Osteocyte (in vitro differentiated cells): ENCODE measurements at regions not wholly inside any gene's neighbourhood (a gene's known extent, or its start where the extent isn't known, plus 50 kb on each side); places are given as distances from the start of the nearest gene placed in this dataset.
A peak's percentile ranks its signal among the peaks of the same experiment; 100 is the strongest.

Experiments used
- DNase-seq: peaks from one replicate; pipeline ENCODE4 v3.0.0; 2021; ENCODE audit warnings: mixed read lengths; ENCODE audit not compliant: unreplicated experiment; ENCODE audit errors: extremely low spot score
- H3K27ac Mint-ChIP-seq: one replicate; pipeline ENCODE4 v1.8.0; 2021; ENCODE audit warnings: mild to moderate bottlenecking, mixed read lengths; ENCODE audit not compliant: unreplicated experiment
- H3K27me3 Mint-ChIP-seq: one replicate; pipeline ENCODE4 v1.8.0; 2021; ENCODE audit warnings: mixed read lengths; ENCODE audit not compliant: unreplicated experiment
- H3K36me3 Mint-ChIP-seq: one replicate; pipeline ENCODE4 v1.8.0; 2021; ENCODE audit warnings: mixed read lengths; ENCODE audit not compliant: unreplicated experiment
- H3K4me1 Mint-ChIP-seq: one replicate; pipeline ENCODE4 v1.8.0; 2021; ENCODE audit warnings: mixed read lengths; ENCODE audit not compliant: unreplicated experiment
- H3K4me3 Mint-ChIP-seq: one replicate; pipeline ENCODE4 v1.8.0; 2021; ENCODE audit warnings: mild to moderate bottlenecking, moderate library complexity, mixed read lengths; ENCODE audit not compliant: unreplicated experiment
- H3K9me3 Mint-ChIP-seq: one replicate; pipeline ENCODE4 v1.8.0; 2021; ENCODE audit warnings: mixed read lengths; ENCODE audit not compliant: unreplicated experiment
- CTCF ChIP-seq: fragments of 200-600 bp; sonication (generic); IDR thresholded peaks from 2 replicates; pipeline ENCODE4 v1.5.0; 2021; ENCODE audit warnings: antibody characterized with exemption, mild to moderate bottlenecking, moderate library complexity

- no peak for DNase-seq
- Mint-ChIP-seq H3K4me1 (no peaks in the 10 kb centered on the region), H3K27ac (no peak overlapping the region), H3K27me3 (peaks cover 26% of the 10 kb centered on the region), H3K4me3 (no peak overlapping the region), H3K9me3 (no peaks in the 10 kb centered on the region), H3K36me3 (peaks cover 2% of the 10 kb centered on the region)
- no peak for TF ChIP-seq CTCF
Observed at GRCh38 chr17:13316657-13317056, 285.1 kb downstream of the HS3ST3A1 start.

GRCh38 chr17:13311306-13311705 is 290.4 kb downstream of the HS3ST3A1 start:
- Mint-ChIP-seq H3K36me3 (peaks cover 2% of the 10 kb centered on the region), H3K27ac (peak overlapping the region; percentile 19), H3K4me3 (no peak overlapping the region), H3K9me3 (peaks cover 14% of the 10 kb centered on the region), H3K27me3 (peaks cover 37% of the 10 kb centered on the region), H3K4me1 (peaks cover 5% of the 10 kb centered on the region)
- TF ChIP-seq CTCF = no peak
- no peak for DNase-seq

- H3K4me1 Mint-ChIP-seq = peaks cover 10% of the 10 kb centered on the region
- peaks cover 14% of the 10 kb centered on the region for H3K9me3 Mint-ChIP-seq
- no peak for TF ChIP-seq CTCF
- H3K4me3 Mint-ChIP-seq = no peak overlapping the region
- H3K27ac Mint-ChIP-seq = peak overlapping the region; percentile 19
- DNase-seq = no peak
- H3K36me3 Mint-ChIP-seq = peaks cover 2% of the 10 kb centered on the region
- peaks cover 37% of the 10 kb centered on the region for H3K27me3 Mint-ChIP-seq
Observed at GRCh38 chr17:13310858-13311257, 290.9 kb downstream of the HS3ST3A1 start.

- Mint-ChIP-seq H3K4me3 (no peak overlapping the region), H3K27ac (no peak overlapping the region), H3K36me3 (no peaks in the 10 kb centered on the region), H3K9me3 (peaks cover 14% of the 10 kb centered on the region), H3K4me1 (peaks cover 20% of the 10 kb centered on the region), H3K27me3 (peaks cover 12% of the 10 kb centered on the region)
- peak; percentile 47 for TF ChIP-seq CTCF
- no peak for DNase-seq
Observed at GRCh38 chr17:13306310-13306962, 288.6 kb upstream of the ELAC2 start.

GRCh38 chr17:13302983-13303382 is 285.2 kb upstream of the ELAC2 start:
- no peak overlapping the region for H3K27ac Mint-ChIP-seq
- no peak for TF ChIP-seq CTCF
- DNase-seq = no peak
- no peak overlapping the region for H3K4me3 Mint-ChIP-seq
- H3K27me3 Mint-ChIP-seq = no peaks in the 10 kb centered on the region
- H3K36me3 Mint-ChIP-seq = no peaks in the 10 kb centered on the region
- no peaks in the 10 kb centered on the region for H3K9me3 Mint-ChIP-seq
- peaks cover 17% of the 10 kb centered on the region for H3K4me1 Mint-ChIP-seq
